Activated CD4-positive, alpha-beta memory T cell treated with anti-CD3 and anti-CD28 coated beads for 36 hours (primary cell): ENCODE measurements at regions not wholly inside any gene's neighbourhood (a gene's known extent, or its start where the extent isn't known, plus 50 kb on each side); places are given as distances from the start of the nearest gene placed in this dataset.

Experiments
- CTCF ChIA-PET: fragments of 350-600 bp; sonication (Branson Sonifier 250); formaldehyde crosslinking; loops from one replicate; lab custom pipeline; 2021; ENCODE audit warnings: antibody characterized with exemption, inconsistent platforms; lab: Charles Lee
- POLR2A ChIA-PET: fragments of 350-600 bp; sonication (Branson Sonifier 250); formaldehyde crosslinking; loops from one replicate; lab custom pipeline; 2021; ENCODE audit warnings: antibody characterized with exemption; lab: Charles Lee
- DNase-seq: peaks from one replicate; pipeline ENCODE4 v3.0.0-alpha.2; 2020
- H3K27ac Mint-ChIP-seq: one replicate; pipeline ENCODE4 v1.8.0; 2021; ENCODE audit warnings: mixed read lengths
- H3K27me3 Mint-ChIP-seq: one replicate; pipeline ENCODE4 v1.8.0; 2021; ENCODE audit warnings: mixed read lengths
- H3K36me3 Mint-ChIP-seq: one replicate; pipeline ENCODE4 v1.8.0; 2021; ENCODE audit warnings: mixed read lengths
- H3K4me1 Mint-ChIP-seq: one replicate; pipeline ENCODE4 v1.8.0; 2021; ENCODE audit warnings: low read depth, mixed read lengths
- H3K4me3 Mint-ChIP-seq: one replicate; pipeline ENCODE4 v1.8.0; 2021; ENCODE audit warnings: mild to moderate bottlenecking, mixed read lengths
- H3K9me3 Mint-ChIP-seq: one replicate; pipeline ENCODE4 v1.8.0; 2021; ENCODE audit warnings: mixed read lengths
- intact Hi-C: fragments of 100-400 bp; cut with micrococcal nuclease; formaldehyde crosslinking; loops from one replicate; pipeline ENCODE4 v1.15.1; 2023

GRCh38 chr22:47757741-47758140 is 995.3 kb downstream of the TBC1D22A start:
- Mint-ChIP-seq H3K4me3 (no peak overlapping the region), H3K27me3 (no peaks in the 10 kb centered on the region)
- POLR2A ChIA-PET = no interaction called here

GRCh38 chr22:47750086-47750485 is 987.6 kb downstream of the TBC1D22A start:
- Mint-ChIP-seq H3K27me3 (peaks cover 16% of the 10 kb centered on the region), H3K27ac (no peak overlapping the region), H3K36me3 (no peaks in the 10 kb centered on the region), H3K9me3 (no peaks in the 10 kb centered on the region), H3K4me3 (no peak overlapping the region), H3K4me1 (no peaks in the 10 kb centered on the region)
- ChIA-PET CTCF (no interaction called here), POLR2A (no interaction called here)
- intact Hi-C loops = no loop called here
- DNase-seq = no peak

More at GRCh38 chr22:47757741-47758140, 995.3 kb downstream of the TBC1D22A start:
- intact Hi-C loops = no loop called here
- no peaks in the 10 kb centered on the region for H3K36me3 Mint-ChIP-seq
- H3K9me3 Mint-ChIP-seq = peaks cover 4% of the 10 kb centered on the region
- H3K4me1 Mint-ChIP-seq = no peaks in the 10 kb centered on the region
- no peak for DNase-seq
- no peak overlapping the region for H3K27ac Mint-ChIP-seq
- CTCF ChIA-PET = no interaction called here

DNA sequence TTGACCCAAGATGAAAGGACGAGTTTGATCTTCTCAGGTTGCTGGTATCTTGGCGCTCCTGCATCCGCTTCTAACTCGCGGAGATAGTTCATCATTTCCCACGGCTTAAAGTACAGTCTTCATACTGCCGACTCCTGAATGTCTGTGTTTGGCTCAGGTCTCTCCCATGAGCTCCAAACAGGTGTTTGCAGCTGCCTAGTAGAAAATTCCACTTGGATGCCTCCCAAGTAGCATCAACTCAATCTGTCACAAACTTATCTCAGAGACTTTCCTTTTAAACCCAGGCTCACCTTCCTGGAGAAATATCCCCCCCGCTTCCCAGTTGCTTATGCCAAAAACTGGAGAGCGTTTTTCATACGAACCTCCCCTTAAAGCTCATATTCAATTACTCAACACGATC is 986.5 kb downstream of the TBC1D22A start:
- POLR2A ChIA-PET = no interaction called here
- intact Hi-C loops = no loop called here
- CTCF ChIA-PET = no interaction called here
- Mint-ChIP-seq H3K9me3 (no peaks in the 10 kb centered on the region), H3K4me3 (no peak overlapping the region), H3K27me3 (peaks cover 16% of the 10 kb centered on the region), H3K27ac (no peak overlapping the region), H3K36me3 (no peaks in the 10 kb centered on the region), H3K4me1 (no peaks in the 10 kb centered on the region)
- DNase-seq = no peak

DNA sequence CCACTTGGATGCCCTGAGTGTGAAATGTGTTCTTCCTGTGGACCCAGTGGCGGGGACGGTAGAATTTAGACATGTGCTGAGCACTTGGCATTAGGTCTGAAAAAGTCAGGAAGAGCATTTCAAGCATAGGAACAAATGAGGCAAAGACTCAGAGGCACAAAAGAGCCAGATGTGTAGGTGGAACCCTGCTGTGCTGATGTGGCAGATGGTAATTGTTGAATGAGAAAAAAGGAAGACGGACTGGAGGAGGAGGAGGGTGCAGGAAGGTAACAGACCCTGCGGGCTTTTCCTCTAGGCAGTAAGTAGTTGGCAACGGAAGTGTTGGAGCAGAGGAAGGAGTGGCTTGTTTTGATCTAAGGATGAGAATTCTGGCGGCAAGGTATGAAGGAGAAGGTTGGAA is 985.8 kb downstream of the TBC1D22A start:
- intact Hi-C loops = no loop called here
- Mint-ChIP-seq H3K27ac (no peak overlapping the region), H3K36me3 (no peaks in the 10 kb centered on the region), H3K9me3 (no peaks in the 10 kb centered on the region), H3K4me3 (no peak overlapping the region), H3K4me1 (no peaks in the 10 kb centered on the region), H3K27me3 (peaks cover 16% of the 10 kb centered on the region)
- DNase-seq = no peak
- ChIA-PET POLR2A (no interaction called here), CTCF (no interaction called here)

GRCh38 chr22:47740109-47740805 is 977.8 kb downstream of the TBC1D22A start:
- POLR2A ChIA-PET = no interaction called here
- no peaks in the 10 kb centered on the region for H3K9me3 Mint-ChIP-seq
- CTCF ChIA-PET = no interaction called here
- intact Hi-C loops = no loop called here
- no peak overlapping the region for H3K4me3 Mint-ChIP-seq
- no peak for DNase-seq
- peaks cover 8% of the 10 kb centered on the region for H3K27me3 Mint-ChIP-seq
- H3K27ac Mint-ChIP-seq = no peak overlapping the region
- no peaks in the 10 kb centered on the region for H3K4me1 Mint-ChIP-seq
- H3K36me3 Mint-ChIP-seq = no peaks in the 10 kb centered on the region

DNA sequence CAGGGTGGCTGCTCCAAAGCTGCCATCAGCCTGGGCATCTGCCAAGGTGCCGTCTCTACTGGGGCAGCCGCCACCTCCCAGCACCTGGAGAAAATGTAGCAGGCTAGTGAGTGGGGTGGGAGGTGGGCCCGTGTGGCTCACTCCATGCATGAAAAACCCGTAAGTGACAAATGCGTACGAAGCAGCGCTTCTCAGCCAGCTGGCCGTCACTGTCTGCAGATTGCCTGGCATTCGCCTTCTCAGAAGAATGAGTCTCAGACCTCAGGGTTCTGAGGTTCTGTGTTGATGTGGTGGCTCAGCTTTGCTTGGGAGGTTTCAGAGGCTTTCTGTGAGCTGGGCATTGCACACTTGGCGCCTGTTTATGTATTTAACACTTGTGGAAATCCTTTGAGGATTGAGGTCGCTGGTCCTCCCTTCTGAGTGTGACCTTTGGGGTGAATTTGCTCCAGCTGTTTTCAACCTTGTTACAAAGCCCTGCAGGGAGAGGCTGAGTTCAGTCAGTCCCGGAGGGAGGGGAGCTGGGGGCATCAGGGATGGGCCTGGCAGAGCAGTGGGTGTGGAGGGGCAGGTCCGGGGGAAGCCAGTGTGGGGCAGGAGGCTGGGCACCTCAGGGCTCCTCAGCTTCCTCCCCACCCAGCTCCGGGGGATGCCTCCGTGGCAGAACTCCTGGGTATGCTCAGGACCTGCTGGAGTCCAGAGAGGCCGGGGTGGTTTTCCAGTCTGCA is 977.0 kb downstream of the TBC1D22A start:
- no peak for DNase-seq
- POLR2A ChIA-PET = no interaction called here
- Mint-ChIP-seq H3K27me3 (peaks cover 6% of the 10 kb centered on the region), H3K36me3 (no peaks in the 10 kb centered on the region), H3K4me1 (no peaks in the 10 kb centered on the region), H3K4me3 (no peak overlapping the region), H3K9me3 (no peaks in the 10 kb centered on the region), H3K27ac (no peak overlapping the region)
- CTCF ChIA-PET = no interaction called here
- intact Hi-C loops = no loop called here

- Mint-ChIP-seq H3K27me3 (peaks cover 6% of the 10 kb centered on the region), H3K4me1 (no peaks in the 10 kb centered on the region), H3K27ac (no peak overlapping the region), H3K9me3 (no peaks in the 10 kb centered on the region), H3K4me3 (no peak overlapping the region), H3K36me3 (no peaks in the 10 kb centered on the region)
- POLR2A ChIA-PET = no interaction called here
- DNase-seq = no peak
- intact Hi-C loops = no loop called here
- CTCF ChIA-PET = no interaction called here
These were observed 976.1 kb downstream of the TBC1D22A start for GRCh38 chr22:47738472-47739013.

- H3K27ac Mint-ChIP-seq = no peak overlapping the region
- H3K36me3 Mint-ChIP-seq = no peaks in the 10 kb centered on the region
- no peak overlapping the region for H3K4me3 Mint-ChIP-seq
- DNase-seq = no peak
- H3K9me3 Mint-ChIP-seq = peaks cover 6% of the 10 kb centered on the region
- intact Hi-C loops = no loop called here
- H3K27me3 Mint-ChIP-seq = peaks cover 5% of the 10 kb centered on the region
- ChIA-PET POLR2A (no interaction called here), CTCF (no interaction called here)
- H3K4me1 Mint-ChIP-seq = no peaks in the 10 kb centered on the region
These were observed 974.0 kb downstream of the TBC1D22A start for GRCh38 chr22:47736186-47737034.

DNA sequence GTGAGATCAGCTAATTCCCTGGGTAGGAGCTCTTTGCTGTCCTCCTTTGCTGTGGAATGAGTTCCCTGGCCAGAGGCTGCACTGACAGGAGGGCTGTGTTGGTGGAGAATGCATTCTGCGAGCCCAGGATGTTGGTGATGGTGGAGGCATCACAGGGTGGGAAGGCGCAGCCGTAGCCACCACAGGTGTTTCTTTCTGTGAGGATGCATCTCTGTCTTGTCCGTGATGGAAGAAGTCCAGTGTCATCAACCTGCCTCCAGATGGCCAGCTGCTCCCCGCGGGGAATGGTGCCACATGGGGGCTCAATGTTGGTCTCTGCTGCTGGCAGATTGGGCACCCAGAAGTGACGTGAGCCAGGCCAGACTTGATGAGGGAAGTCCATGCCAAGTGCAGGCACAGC is 972.1 kb downstream of the TBC1D22A start:
- no peak for DNase-seq
- intact Hi-C loops = no loop called here
- peaks cover 10% of the 10 kb centered on the region for H3K9me3 Mint-ChIP-seq
- ChIA-PET CTCF (no interaction called here), POLR2A (no interaction called here)
- no peak overlapping the region for H3K4me3 Mint-ChIP-seq
- no peak overlapping the region for H3K27ac Mint-ChIP-seq
- peaks cover 1% of the 10 kb centered on the region for H3K27me3 Mint-ChIP-seq
- H3K4me1 Mint-ChIP-seq = no peaks in the 10 kb centered on the region
- no peaks in the 10 kb centered on the region for H3K36me3 Mint-ChIP-seq

- no peaks in the 10 kb centered on the region for H3K4me1 Mint-ChIP-seq
- no peak for DNase-seq
- ChIA-PET POLR2A (no interaction called here), CTCF (no interaction called here)
- H3K36me3 Mint-ChIP-seq = no peaks in the 10 kb centered on the region
- no peak overlapping the region for H3K27ac Mint-ChIP-seq
- H3K27me3 Mint-ChIP-seq = peaks cover 10% of the 10 kb centered on the region
- intact Hi-C loops = no loop called here
- H3K9me3 Mint-ChIP-seq = peaks cover 10% of the 10 kb centered on the region
- no peak overlapping the region for H3K4me3 Mint-ChIP-seq
These were observed 965.2 kb downstream of the TBC1D22A start for GRCh38 chr22:47727641-47728040.

- Mint-ChIP-seq H3K27me3 (peaks cover 15% of the 10 kb centered on the region), H3K27ac (no peak overlapping the region), H3K4me3 (no peak overlapping the region), H3K36me3 (no peaks in the 10 kb centered on the region), H3K9me3 (no peaks in the 10 kb centered on the region), H3K4me1 (no peaks in the 10 kb centered on the region)
- POLR2A ChIA-PET = no interaction called here
- no peak for DNase-seq
- CTCF ChIA-PET = no interaction called here
- intact Hi-C loops = no loop called here
These were observed 962.3 kb downstream of the TBC1D22A start for GRCh38 chr22:47724751-47725150.

GRCh38 chr22:47724030-47724429 is 961.6 kb downstream of the TBC1D22A start:
- no peak overlapping the region for H3K4me3 Mint-ChIP-seq
- DNase-seq = no peak
- intact Hi-C loops = no loop called here
- ChIA-PET POLR2A (no interaction called here), CTCF (no interaction called here)
- no peaks in the 10 kb centered on the region for H3K36me3 Mint-ChIP-seq
- H3K4me1 Mint-ChIP-seq = no peaks in the 10 kb centered on the region
- H3K27me3 Mint-ChIP-seq = peaks cover 11% of the 10 kb centered on the region
- no peaks in the 10 kb centered on the region for H3K9me3 Mint-ChIP-seq
- no peak overlapping the region for H3K27ac Mint-ChIP-seq
